ENCODE measurements at regions not wholly inside any gene's neighbourhood (a gene's known extent, or its start where the extent isn't known, plus 50 kb on each side); places are given as distances from the start of the nearest gene placed in this dataset.

DNA sequence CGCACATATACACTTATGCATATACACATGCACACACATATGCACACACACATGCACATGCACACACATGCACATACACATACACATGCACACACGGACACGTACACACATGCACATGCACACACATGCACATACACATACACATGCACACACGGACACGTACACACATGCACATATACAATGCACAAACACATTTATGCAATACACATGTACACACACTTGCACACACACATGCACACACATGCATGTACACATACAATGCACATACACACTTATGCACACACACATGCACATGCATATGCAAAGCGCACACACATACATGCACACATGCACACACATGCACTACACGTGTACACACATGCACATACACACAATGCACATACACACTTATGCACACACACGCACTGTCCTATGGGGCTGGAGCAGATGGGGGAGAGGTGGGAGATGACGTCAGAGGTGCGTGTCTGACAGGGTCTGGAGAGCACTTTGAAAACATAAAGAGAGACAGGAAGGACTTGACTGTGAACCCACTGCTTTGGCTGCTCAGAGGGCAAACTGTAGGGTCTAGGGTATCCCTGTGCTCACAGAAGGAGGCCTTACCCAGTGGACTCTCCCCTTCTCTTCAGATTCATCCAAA, 108.2 kb downstream of the UQCRFS1 start:
- no peak for DNase-seq (ENCODE audit: extremely low read depth, low read depth)
- no peak for TF ChIP-seq CTCF (IDR thresholded peaks at IDR 0.05; ENCODE audit: low read depth, low read length, missing control alignments)
- no peak overlapping the region for H3K4me3 ChIP-seq (replicated peaks; ENCODE audit: low read depth, low read length)

- H3K4me3 ChIP-seq (replicated peaks; ENCODE audit: low read depth, low read length) = no peak overlapping the region
- DNase-seq (ENCODE audit: extremely low read depth, low read depth) = peak; percentile 9
- no peak for TF ChIP-seq CTCF (IDR thresholded peaks at IDR 0.05; ENCODE audit: low read depth, low read length, missing control alignments)
Measured at GRCh38 chr19:29098863-29099481, 114.0 kb downstream of the UQCRFS1 start.

DNA sequence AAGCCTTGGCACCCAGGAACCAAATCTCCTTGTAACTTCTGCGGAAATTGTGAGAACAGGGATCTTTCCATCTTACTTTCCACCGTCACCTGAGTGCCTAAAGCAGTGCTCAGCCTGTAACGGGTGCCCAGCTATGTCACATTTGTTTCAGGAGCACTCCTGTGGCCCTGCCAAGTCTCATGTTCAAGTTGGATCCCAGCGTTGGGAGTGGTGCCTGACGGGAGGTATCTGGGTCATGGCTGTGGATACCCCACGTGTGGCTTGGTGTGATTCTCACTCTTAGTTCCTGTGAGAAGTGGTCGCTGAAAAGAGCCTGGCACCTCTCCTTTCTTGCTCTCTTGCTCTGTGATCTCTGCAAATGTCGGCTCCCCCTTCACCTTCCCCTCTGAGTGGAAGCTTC, 114.9 kb downstream of the UQCRFS1 start:
- no peak for DNase-seq (ENCODE audit: extremely low read depth, low read depth)
- no peak overlapping the region for H3K4me3 ChIP-seq (replicated peaks; ENCODE audit: low read depth, low read length)
- TF ChIP-seq CTCF (IDR thresholded peaks at IDR 0.05; ENCODE audit: low read depth, low read length, missing control alignments) = no peak

- no peak for TF ChIP-seq CTCF (IDR thresholded peaks at IDR 0.05; ENCODE audit: low read depth, low read length, missing control alignments)
- H3K4me3 ChIP-seq (replicated peaks; ENCODE audit: low read depth, low read length) = no peak overlapping the region
- DNase-seq (ENCODE audit: extremely low read depth, low read depth) = no peak
Measured at GRCh38 chr19:29096896-29097295, 116.1 kb downstream of the UQCRFS1 start.

DNA sequence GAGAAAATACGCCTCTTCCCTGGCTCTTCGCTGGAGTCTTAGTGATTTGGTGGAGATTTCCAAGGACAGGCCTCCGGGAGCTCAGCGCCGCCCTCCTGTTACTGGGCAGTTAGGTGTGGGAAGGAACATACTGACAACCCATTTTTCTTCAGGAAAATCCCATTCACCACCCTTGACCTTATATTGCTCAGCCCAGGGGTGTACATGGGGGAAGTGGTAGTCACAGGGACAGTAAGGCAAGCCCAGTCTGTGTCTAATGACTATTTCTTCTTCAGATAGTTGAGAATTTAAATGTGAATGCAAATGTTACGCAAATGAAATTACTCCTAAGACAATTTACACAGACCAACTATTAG, 119.4 kb downstream of the UQCRFS1 start:
- H3K4me3 ChIP-seq (replicated peaks; ENCODE audit: low read depth, low read length) = no peak overlapping the region
- DNase-seq (ENCODE audit: extremely low read depth, low read depth) = no peak
- TF ChIP-seq CTCF (IDR thresholded peaks at IDR 0.05; ENCODE audit: low read depth, low read length, missing control alignments) = no peak

GRCh38 chr19:29092712-29093552, 120.0 kb downstream of the UQCRFS1 start:
- DNase-seq (ENCODE audit: extremely low read depth, low read depth) = no peak
- no peak for TF ChIP-seq CTCF (IDR thresholded peaks at IDR 0.05; ENCODE audit: low read depth, low read length, missing control alignments)
- H3K4me3 ChIP-seq (replicated peaks; ENCODE audit: low read depth, low read length) = no peak overlapping the region
